ENCODE measurements at regions not wholly inside any gene's neighbourhood (a gene's known extent, or its start where the extent isn't known, plus 50 kb on each side); places are given as distances from the start of the nearest gene placed in this dataset.
"Not testable (repeated sequence)": the region's sequence is repeated elsewhere in the genome, so short reads cannot be mapped to it uniquely, and the experiment has no call there.

DNA sequence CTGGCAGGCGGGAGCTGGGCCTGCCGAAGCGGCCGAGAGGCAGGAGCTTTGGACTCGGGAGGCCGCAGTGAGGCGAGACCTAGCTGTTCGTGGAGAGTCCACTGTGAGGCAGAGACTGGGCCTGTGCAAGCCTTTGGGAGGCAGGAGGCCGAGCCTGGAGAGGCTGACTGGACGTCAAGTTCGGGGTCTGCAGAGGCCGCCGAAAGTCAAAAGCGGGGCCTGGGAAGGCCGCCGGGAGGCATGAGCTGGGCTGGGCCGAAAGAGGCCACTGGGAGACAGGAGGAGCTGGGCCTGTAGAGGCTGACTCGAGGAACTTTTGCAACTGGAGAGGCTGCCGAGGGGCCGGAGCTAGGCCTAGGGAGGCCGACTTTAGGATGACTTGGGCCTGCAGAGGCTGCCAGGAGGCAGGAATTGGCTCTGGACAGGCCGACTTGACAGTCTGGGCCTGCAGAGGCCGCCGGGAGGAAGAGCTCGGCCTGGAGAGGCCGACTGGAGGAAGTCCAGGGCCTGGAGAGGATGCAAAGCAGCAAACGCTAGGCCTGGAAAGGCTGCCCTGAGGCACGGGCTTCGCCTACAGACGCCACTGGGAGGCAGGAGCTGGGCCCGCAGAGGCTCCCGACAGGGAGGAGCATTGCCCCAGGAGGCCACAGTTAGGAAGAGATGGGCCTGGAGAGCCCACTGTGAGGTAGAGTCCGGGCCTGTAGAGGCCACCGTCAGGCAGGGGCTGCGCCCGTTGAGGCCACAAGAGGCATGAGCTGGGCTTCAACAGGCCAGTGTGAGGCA lies 304.0 kb downstream of the ZNF479 start:
- CTCF ChIA-PET; BruUV-seq (replicated peaks): not testable (repeated sequence)

DNA sequence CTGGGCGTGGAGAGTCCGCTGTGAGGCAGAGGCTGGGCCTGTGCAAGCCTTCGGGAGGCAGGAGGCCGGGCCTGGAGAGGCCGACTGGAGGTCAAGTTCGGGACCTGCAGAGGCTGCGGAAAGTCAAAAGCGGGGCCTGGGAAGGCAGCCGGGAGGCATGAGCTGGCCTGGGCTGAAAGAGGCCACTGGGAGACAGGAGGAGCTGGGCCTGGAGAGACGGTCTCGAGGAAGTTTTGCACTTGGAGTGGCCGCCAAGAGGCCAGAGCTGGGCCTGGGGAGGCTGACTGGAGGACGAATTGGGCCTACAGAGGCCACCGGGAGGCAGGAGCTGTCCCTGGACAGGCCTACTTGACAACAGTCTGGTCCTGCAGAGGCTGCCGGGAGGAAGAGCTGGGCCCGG lies 304.7 kb downstream of the ZNF479 start:
- H3K36me3 Mint-ChIP-seq (ENCODE audit: insufficient read depth, unreplicated experiment); H3K27me3 Mint-ChIP-seq (ENCODE audit: insufficient read depth, unreplicated experiment); CTCF ChIA-PET; DNase-seq (ENCODE audit: unreplicated experiment); BruUV-seq (replicated peaks); intact Hi-C loops (cut with micrococcal nuclease); H3K4me3 Mint-ChIP-seq (ENCODE audit: unreplicated experiment); H3K27ac Mint-ChIP-seq (ENCODE audit: low read depth, unreplicated experiment); H3K4me1 Mint-ChIP-seq (ENCODE audit: insufficient read depth, unreplicated experiment); POLR2A ChIA-PET: not testable (repeated sequence)
- peaks cover 13% of the 10 kb centered on the region for H3K9me3 Mint-ChIP-seq (ENCODE audit: unreplicated experiment)

More for the DNA sequence above, 304.0 kb downstream of the ZNF479 start:
- DNase-seq (ENCODE audit: unreplicated experiment); H3K36me3 Mint-ChIP-seq (ENCODE audit: insufficient read depth, unreplicated experiment); H3K27me3 Mint-ChIP-seq (ENCODE audit: insufficient read depth, unreplicated experiment); H3K27ac Mint-ChIP-seq (ENCODE audit: low read depth, unreplicated experiment); H3K4me3 Mint-ChIP-seq (ENCODE audit: unreplicated experiment); H3K4me1 Mint-ChIP-seq (ENCODE audit: insufficient read depth, unreplicated experiment); POLR2A ChIA-PET; intact Hi-C loops (cut with micrococcal nuclease): not testable (repeated sequence)
- H3K9me3 Mint-ChIP-seq (ENCODE audit: unreplicated experiment): peaks cover 13% of the 10 kb centered on the region

DNA sequence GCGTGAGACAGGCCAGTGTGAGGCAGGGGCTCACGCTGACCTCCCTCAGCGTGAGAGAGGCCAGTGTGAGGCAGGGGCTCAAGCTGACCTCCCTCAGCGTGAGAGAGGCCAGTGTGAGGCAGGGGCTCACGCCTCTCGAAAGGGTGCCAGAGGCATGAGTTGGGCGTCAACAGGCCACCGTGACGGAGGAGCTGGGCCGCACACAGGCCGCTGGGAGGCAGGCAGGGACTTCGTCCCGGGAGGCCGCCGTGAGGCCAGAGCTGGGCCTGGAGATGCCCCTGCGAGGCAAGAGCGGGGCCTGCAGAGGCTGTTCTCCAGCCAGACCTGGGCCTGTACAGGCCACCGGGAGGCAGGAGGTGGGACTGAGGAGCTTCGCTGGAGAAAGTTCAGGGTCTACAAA lies 305.7 kb downstream of the ZNF479 start:
- H3K27me3 Mint-ChIP-seq (ENCODE audit: insufficient read depth, unreplicated experiment); H3K4me1 Mint-ChIP-seq (ENCODE audit: insufficient read depth, unreplicated experiment); CTCF ChIA-PET; H3K36me3 Mint-ChIP-seq (ENCODE audit: insufficient read depth, unreplicated experiment); POLR2A ChIA-PET; H3K4me3 Mint-ChIP-seq (ENCODE audit: unreplicated experiment); intact Hi-C loops (cut with micrococcal nuclease); BruUV-seq (replicated peaks); DNase-seq (ENCODE audit: unreplicated experiment); H3K27ac Mint-ChIP-seq (ENCODE audit: low read depth, unreplicated experiment): not testable (repeated sequence)
- H3K9me3 Mint-ChIP-seq (ENCODE audit: unreplicated experiment): peaks cover 13% of the 10 kb centered on the region

DNA sequence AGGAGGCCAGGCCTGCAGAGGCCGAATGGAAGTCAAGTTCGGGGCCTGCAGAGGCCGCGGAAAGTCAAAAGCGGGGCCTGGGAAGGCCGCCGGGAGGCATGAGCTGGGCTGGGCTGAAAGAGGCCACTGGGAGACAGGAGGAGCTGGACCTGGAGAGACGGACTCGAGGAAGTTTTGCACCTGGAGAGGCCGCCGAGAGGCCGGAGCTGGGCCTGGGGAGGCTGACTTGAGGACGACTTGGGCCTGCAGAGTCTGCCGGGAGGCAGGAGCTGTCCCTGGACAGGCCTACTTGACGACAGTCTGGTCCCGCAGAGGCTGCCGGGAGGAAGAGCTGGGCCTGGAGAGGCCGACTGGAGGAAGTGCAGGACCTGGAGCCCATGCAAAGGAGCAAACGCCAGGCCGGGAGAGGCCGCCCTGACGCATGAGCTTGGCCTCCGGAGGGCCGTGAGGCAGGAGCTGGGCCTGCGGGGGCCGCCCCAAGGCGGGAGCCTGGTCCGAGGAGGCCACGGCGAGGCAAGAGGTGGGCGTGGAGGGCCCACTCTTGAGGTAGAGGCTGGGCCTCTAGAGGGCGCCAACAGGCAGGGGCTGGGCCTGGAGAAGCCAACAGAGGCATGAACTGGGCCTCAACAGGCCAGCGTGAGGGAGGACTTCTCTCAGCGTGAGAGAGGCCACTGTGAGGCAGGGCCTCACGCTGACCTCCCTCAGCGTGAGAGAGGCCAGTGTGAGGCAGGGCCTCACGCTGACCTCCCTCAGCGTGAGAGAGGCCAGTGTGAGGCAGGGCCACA lies 306.3 kb downstream of the ZNF479 start:
- DNase-seq (ENCODE audit: unreplicated experiment); H3K4me1 Mint-ChIP-seq (ENCODE audit: insufficient read depth, unreplicated experiment); CTCF ChIA-PET; H3K36me3 Mint-ChIP-seq (ENCODE audit: insufficient read depth, unreplicated experiment); H3K4me3 Mint-ChIP-seq (ENCODE audit: unreplicated experiment); H3K27ac Mint-ChIP-seq (ENCODE audit: low read depth, unreplicated experiment); intact Hi-C loops (cut with micrococcal nuclease); BruUV-seq (replicated peaks); H3K27me3 Mint-ChIP-seq (ENCODE audit: insufficient read depth, unreplicated experiment); POLR2A ChIA-PET: not testable (repeated sequence)
- peaks cover 13% of the 10 kb centered on the region for H3K9me3 Mint-ChIP-seq (ENCODE audit: unreplicated experiment)

DNA sequence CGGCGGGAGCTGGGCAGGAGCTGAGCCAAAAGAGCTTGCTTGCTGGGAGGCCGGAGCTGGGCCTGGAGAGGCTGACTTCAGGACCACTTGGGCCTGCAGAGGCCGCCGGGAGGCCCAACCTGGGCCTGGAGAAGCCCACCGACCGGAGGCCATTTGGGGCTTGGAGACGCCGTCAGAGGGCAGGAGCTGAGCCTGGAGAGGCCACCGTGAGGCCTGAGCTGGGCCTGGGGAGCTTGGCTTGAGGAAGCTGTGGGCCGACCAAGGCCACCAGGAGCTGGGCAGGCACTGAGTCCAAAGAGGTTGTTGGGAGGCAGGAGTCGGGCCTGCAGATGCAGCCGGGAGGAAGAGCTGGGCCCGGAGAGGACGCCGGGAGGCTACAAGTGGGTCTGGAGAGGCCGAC lies 307.1 kb downstream of the ZNF479 start:
- POLR2A ChIA-PET; DNase-seq (ENCODE audit: unreplicated experiment); H3K4me1 Mint-ChIP-seq (ENCODE audit: insufficient read depth, unreplicated experiment); H3K27ac Mint-ChIP-seq (ENCODE audit: low read depth, unreplicated experiment); H3K4me3 Mint-ChIP-seq (ENCODE audit: unreplicated experiment); CTCF ChIA-PET; BruUV-seq (replicated peaks); H3K36me3 Mint-ChIP-seq (ENCODE audit: insufficient read depth, unreplicated experiment); intact Hi-C loops (cut with micrococcal nuclease); H3K27me3 Mint-ChIP-seq (ENCODE audit: insufficient read depth, unreplicated experiment): not testable (repeated sequence)
- H3K9me3 Mint-ChIP-seq (ENCODE audit: unreplicated experiment): peaks cover 13% of the 10 kb centered on the region

DNA sequence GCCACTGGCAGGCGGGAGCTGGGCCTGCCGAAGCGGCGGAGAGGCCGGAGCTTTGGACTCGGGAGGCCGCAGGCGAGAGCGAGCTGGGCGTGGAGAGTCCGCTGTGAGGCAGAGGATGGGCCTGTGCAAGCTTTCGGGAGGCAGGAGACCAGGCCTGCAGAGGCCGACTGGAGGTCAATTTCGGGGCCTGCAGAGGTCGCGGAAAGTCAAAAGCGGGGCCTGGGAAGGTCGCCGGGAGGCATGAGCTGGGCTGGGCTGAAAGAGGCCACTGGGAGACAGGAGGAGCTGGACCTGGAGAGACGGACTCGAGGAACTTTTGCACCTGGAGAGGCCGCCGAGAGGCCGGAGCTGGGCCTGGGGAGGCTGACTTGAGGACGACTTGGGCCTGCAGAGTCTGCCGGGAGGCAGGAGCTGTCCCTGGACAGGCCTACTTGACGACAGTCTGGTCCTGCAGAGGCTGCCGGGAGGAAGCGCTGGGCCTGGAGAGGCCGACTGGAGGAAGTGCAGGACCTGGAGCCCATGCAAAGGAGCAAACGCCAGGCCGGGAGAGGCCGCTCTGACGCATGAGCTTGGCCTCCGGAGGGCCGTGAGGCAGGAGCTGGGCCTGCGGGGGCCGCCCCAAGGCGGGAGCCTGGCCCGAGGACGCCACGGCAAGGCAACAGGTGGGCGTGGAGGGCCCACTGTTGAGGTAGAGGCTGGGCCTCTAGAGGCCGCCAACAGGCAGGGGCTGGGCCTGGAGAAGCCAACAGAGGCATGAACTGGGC lies 308.2 kb downstream of the ZNF479 start:
- BruUV-seq (replicated peaks); H3K4me1 Mint-ChIP-seq (ENCODE audit: insufficient read depth, unreplicated experiment); H3K27ac Mint-ChIP-seq (ENCODE audit: low read depth, unreplicated experiment); CTCF ChIA-PET; intact Hi-C loops (cut with micrococcal nuclease); H3K9me3 Mint-ChIP-seq (ENCODE audit: unreplicated experiment); H3K36me3 Mint-ChIP-seq (ENCODE audit: insufficient read depth, unreplicated experiment); H3K27me3 Mint-ChIP-seq (ENCODE audit: insufficient read depth, unreplicated experiment); POLR2A ChIA-PET; H3K4me3 Mint-ChIP-seq (ENCODE audit: unreplicated experiment); DNase-seq (ENCODE audit: unreplicated experiment): not testable (repeated sequence)

DNA sequence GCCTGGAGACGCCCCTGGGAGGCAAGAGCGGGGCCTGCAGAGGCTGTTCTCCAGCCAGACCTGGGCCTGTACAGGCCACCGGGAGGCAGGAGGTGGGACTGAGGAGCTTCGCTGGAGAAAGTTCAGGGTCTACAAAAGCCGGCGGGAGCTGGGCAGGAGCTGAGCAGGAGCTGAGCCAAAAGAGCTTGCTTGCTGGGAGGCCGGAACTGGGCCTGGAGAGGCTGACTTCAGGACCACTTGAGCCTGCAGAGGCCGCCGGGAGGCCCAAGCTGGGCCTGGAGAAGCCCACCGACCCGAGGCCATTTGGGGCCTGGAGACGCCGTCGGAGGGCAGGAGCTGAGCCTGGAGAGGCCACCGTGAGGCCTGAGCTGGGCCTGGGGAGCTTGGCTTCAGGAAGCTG lies 309.0 kb downstream of the ZNF479 start:
- BruUV-seq (replicated peaks); H3K4me1 Mint-ChIP-seq (ENCODE audit: insufficient read depth, unreplicated experiment); H3K4me3 Mint-ChIP-seq (ENCODE audit: unreplicated experiment); H3K36me3 Mint-ChIP-seq (ENCODE audit: insufficient read depth, unreplicated experiment); DNase-seq (ENCODE audit: unreplicated experiment); POLR2A ChIA-PET; intact Hi-C loops (cut with micrococcal nuclease); H3K27ac Mint-ChIP-seq (ENCODE audit: low read depth, unreplicated experiment); H3K9me3 Mint-ChIP-seq (ENCODE audit: unreplicated experiment); H3K27me3 Mint-ChIP-seq (ENCODE audit: insufficient read depth, unreplicated experiment); CTCF ChIA-PET: not testable (repeated sequence)

DNA sequence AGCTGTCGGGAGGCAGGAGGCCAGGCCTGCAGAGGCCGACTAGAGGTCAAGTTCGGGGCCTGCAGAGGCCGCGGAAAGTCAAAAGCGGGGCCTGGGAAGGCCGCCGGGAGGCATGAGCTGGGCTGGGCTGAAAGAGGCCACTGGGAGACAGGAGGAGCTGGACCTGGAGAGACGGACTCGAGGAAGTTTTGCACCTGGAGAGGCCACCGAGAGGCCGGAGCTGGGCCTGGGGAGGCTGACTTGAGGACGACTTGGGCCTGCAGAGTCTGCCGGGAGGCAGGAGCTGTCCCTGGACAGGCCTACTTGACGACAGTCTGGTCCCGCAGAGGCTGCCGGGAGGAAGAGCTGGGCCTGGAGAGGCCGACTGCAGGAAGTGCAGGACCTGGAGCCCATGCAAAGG lies 310.1 kb downstream of the ZNF479 start:
- intact Hi-C loops (cut with micrococcal nuclease); CTCF ChIA-PET; H3K4me1 Mint-ChIP-seq (ENCODE audit: insufficient read depth, unreplicated experiment); H3K4me3 Mint-ChIP-seq (ENCODE audit: unreplicated experiment); H3K27ac Mint-ChIP-seq (ENCODE audit: low read depth, unreplicated experiment); H3K36me3 Mint-ChIP-seq (ENCODE audit: insufficient read depth, unreplicated experiment); H3K27me3 Mint-ChIP-seq (ENCODE audit: insufficient read depth, unreplicated experiment); H3K9me3 Mint-ChIP-seq (ENCODE audit: unreplicated experiment); POLR2A ChIA-PET; BruUV-seq (replicated peaks); DNase-seq (ENCODE audit: unreplicated experiment): not testable (repeated sequence)

DNA sequence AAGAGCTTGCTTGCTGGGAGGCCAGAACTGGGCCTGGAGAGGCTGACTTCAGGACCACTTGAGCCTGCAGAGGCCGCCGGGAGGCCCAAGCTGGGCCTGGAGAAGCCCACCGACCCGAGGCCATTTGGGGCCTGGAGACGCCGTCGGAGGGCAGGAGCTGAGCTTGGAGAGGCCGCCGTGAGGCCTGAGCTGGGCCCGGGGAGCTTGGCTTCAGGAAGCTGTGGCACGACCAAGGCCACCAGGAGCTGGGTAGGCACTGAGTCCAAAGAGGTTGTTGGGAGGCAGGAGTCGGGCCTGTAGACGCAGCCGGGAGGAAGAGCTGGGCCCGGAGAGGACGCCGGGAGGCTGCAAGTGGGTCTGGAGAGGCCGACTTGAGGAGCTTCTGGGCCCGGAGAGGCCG lies 310.7 kb downstream of the ZNF479 start:
- H3K4me3 Mint-ChIP-seq (ENCODE audit: unreplicated experiment); H3K27ac Mint-ChIP-seq (ENCODE audit: low read depth, unreplicated experiment); BruUV-seq (replicated peaks); DNase-seq (ENCODE audit: unreplicated experiment); CTCF ChIA-PET; H3K4me1 Mint-ChIP-seq (ENCODE audit: insufficient read depth, unreplicated experiment); H3K9me3 Mint-ChIP-seq (ENCODE audit: unreplicated experiment); H3K36me3 Mint-ChIP-seq (ENCODE audit: insufficient read depth, unreplicated experiment); POLR2A ChIA-PET; intact Hi-C loops (cut with micrococcal nuclease); H3K27me3 Mint-ChIP-seq (ENCODE audit: insufficient read depth, unreplicated experiment): not testable (repeated sequence)

Data from MCF 10A (cell line).